GM23338 (cell line): ENCODE measurements at regions not wholly inside any gene's neighbourhood (a gene's known extent, or its start where the extent isn't known, plus 50 kb on each side); places are given as distances from the start of the nearest gene placed in this dataset.

Experiments
- ATAC-seq: fragments of 200-7000 bp; cut with Tn5 transposase; 3 replicates; pipeline ENCODE4 v1.9.1; 2020
- DNase-seq: peaks from one replicate; pipeline ENCODE4 v3.0.0-alpha.2; 2015; ENCODE audit warnings: low spot score
- H2AFZ ChIP-seq: fragments of 200-600 bp; sonication (generic); 2 replicates; pipeline ENCODE4 v1.8.0; 2016; ENCODE audit warnings: antibody characterized with exemption, mild to moderate bottlenecking, moderate library complexity
- H3F3A ChIP-seq: fragments of 200-600 bp; sonication (generic); replicated peaks from 2 replicates; pipeline ENCODE4 v1.8.0; 2017; ENCODE audit warnings: antibody characterized with exemption, mixed run types, low read depth
- H3K27ac ChIP-seq: fragments of 200-600 bp; sonication (generic); 2 replicates; pipeline ENCODE4 v1.6.1; 2016; ENCODE audit warnings: low read depth
- H3K27me3 ChIP-seq: fragments of 200-600 bp; sonication (generic); 2 replicates; pipeline ENCODE4 v1.8.0; 2016; ENCODE audit warnings: mild to moderate bottlenecking, mixed run types, moderate library complexity; ENCODE audit not compliant: insufficient read depth
- H3K36me3 ChIP-seq: fragments of 200-600 bp; sonication (generic); 2 replicates; pipeline ENCODE4 v1.8.0; 2016; ENCODE audit warnings: mild to moderate bottlenecking; ENCODE audit not compliant: insufficient read depth
- H3K4me1 ChIP-seq: fragments of 200-600 bp; sonication (generic); 2 replicates; pipeline ENCODE4 v1.8.0; 2016; ENCODE audit warnings: mild to moderate bottlenecking, moderate library complexity; ENCODE audit not compliant: insufficient read depth
- H3K4me2 ChIP-seq: fragments of 200-600 bp; sonication (generic); 2 replicates; pipeline ENCODE4 v1.7.1; 2017; ENCODE audit warnings: mixed run types
- H3K4me3 ChIP-seq: fragments of 200-600 bp; sonication (generic); 2 replicates; pipeline ENCODE4 v1.6.1; 2016; ENCODE audit warnings: mixed run types
- H3K79me2 ChIP-seq: fragments of 200-600 bp; sonication (generic); replicated peaks from 2 replicates; pipeline ENCODE4 v1.8.0; 2017; ENCODE audit warnings: mild to moderate bottlenecking; ENCODE audit not compliant: insufficient read depth
- H3K9me2 ChIP-seq: fragments of 200-600 bp; sonication (generic); 2 replicates; pipeline ENCODE4 v1.8.0; 2017; ENCODE audit not compliant: insufficient read depth
- H4K20me1 ChIP-seq: fragments of 200-600 bp; sonication (generic); replicated peaks from 2 replicates; pipeline ENCODE4 v1.8.0; 2017; ENCODE audit warnings: mild to moderate bottlenecking; ENCODE audit not compliant: insufficient read depth
- H3K27ac Mint-ChIP-seq: 2 replicates; pipeline ENCODE4 v1.8.0; 2020; ENCODE audit warnings: inconsistent platforms, mild to moderate bottlenecking, moderate library complexity, mixed read lengths
- H3K27me3 Mint-ChIP-seq: 3 replicates; pipeline ENCODE4 v1.8.0; 2022; ENCODE audit warnings: low read depth, mild to moderate bottlenecking, moderate library complexity, mixed read lengths, inconsistent platforms; ENCODE audit not compliant: insufficient read depth, poor library complexity
- H3K36me3 Mint-ChIP-seq: 3 replicates; pipeline ENCODE4 v1.8.0; 2021; ENCODE audit warnings: low read depth, mild to moderate bottlenecking, inconsistent platforms, moderate library complexity, mixed read lengths
- H3K4me1 Mint-ChIP-seq: 3 replicates; pipeline ENCODE4 v1.8.0; 2020; ENCODE audit warnings: mild to moderate bottlenecking, inconsistent platforms, mixed read lengths
- H3K4me3 Mint-ChIP-seq: 3 replicates; pipeline ENCODE4 v1.8.0; 2021; ENCODE audit warnings: moderate library complexity, mild to moderate bottlenecking, inconsistent platforms, mixed read lengths
- H3K9me3 Mint-ChIP-seq: 3 replicates; pipeline ENCODE4 v1.8.0; 2020; ENCODE audit warnings: moderate library complexity, mild to moderate bottlenecking, inconsistent platforms, mixed read lengths
- CREB1 ChIP-seq: fragments of 250-450 bp; sonication (Bioruptor Pico); IDR thresholded peaks from 2 replicates; pipeline ENCODE4 v1.5.0; 2020; ENCODE audit warnings: low read depth, mild to moderate bottlenecking, moderate library complexity
- EZH2 ChIP-seq: fragments of 200-600 bp; sonication (generic); IDR thresholded peaks from one replicate; pipeline ENCODE4 v1.8.0; 2017; ENCODE audit warnings: antibody characterized with exemption, mild to moderate bottlenecking, low read depth; ENCODE audit not compliant: unreplicated experiment
- EZH2phosphoT487 ChIP-seq: fragments of 200-600 bp; sonication (generic); IDR thresholded peaks from one replicate; pipeline ENCODE4 v1.8.1; 2018; ENCODE audit warnings: antibody characterized with exemption; ENCODE audit not compliant: unreplicated experiment
- JUNB ChIP-seq: IDR thresholded peaks from one replicate; pipeline ENCODE4 v1.6.1; 2016; ENCODE audit warnings: antibody characterized with exemption; ENCODE audit not compliant: unreplicated experiment
- NANOG ChIP-seq: IDR thresholded peaks from 2 replicates; pipeline ENCODE4 v1.6.1; 2016; ENCODE audit warnings: antibody characterized with exemption, borderline replicate concordance
- POLR2AphosphoS5 ChIP-seq: IDR thresholded peaks from 2 replicates; pipeline ENCODE4 v1.6.1; 2016; ENCODE audit warnings: antibody characterized with exemption, low read depth
- STAT1 ChIP-seq: IDR thresholded peaks from one replicate; pipeline ENCODE4 v1.6.1; 2016; ENCODE audit warnings: antibody characterized with exemption; ENCODE audit not compliant: unreplicated experiment
- ZNF114 ChIP-seq: fragments of 250-450 bp; sonication (Bioruptor Pico); IDR thresholded peaks from 2 replicates; pipeline ENCODE4 v1.5.0; 2020; ENCODE audit warnings: mild to moderate bottlenecking, moderate library complexity
- ZNF331 ChIP-seq: fragments of 250-450 bp; sonication (Bioruptor Pico); IDR thresholded peaks from 2 replicates; pipeline ENCODE4 v1.5.0; 2020; ENCODE audit warnings: low read depth, mild to moderate bottlenecking, moderate library complexity
- TF ChIP-seq, protein P1 (sequence below): fragments of 250-450 bp; sonication (Bioruptor Pico); IDR thresholded peaks from 2 replicates; pipeline ENCODE4 v1.5.0; 2020; ENCODE audit warnings: mild to moderate bottlenecking, moderate library complexity
- TF ChIP-seq, protein P2 (sequence below): IDR thresholded peaks from 2 replicates; pipeline ENCODE4 v1.6.1; 2016; ENCODE audit warnings: antibody characterized with exemption
- TF ChIP-seq, protein P3 (sequence below), 2 experiments: fragments of 200-600 bp in 1 of 2; sonication (generic) in 1 of 2; conservative IDR thresholded peaks; 2 replicates each; pipeline versions ENCODE4 v1.5.1 to v1.6.1; 2016 to 2017; ENCODE audit warnings: antibody characterized with exemption in 2 of 2, low read depth in 2 of 2, mild to moderate bottlenecking in 2 of 2, moderate library complexity in 1 of 2
- TF ChIP-seq, protein P4 (sequence below): IDR thresholded peaks from one replicate; pipeline ENCODE4 v1.6.1; 2018; ENCODE audit warnings: antibody characterized with exemption; ENCODE audit not compliant: unreplicated experiment

DNA sequence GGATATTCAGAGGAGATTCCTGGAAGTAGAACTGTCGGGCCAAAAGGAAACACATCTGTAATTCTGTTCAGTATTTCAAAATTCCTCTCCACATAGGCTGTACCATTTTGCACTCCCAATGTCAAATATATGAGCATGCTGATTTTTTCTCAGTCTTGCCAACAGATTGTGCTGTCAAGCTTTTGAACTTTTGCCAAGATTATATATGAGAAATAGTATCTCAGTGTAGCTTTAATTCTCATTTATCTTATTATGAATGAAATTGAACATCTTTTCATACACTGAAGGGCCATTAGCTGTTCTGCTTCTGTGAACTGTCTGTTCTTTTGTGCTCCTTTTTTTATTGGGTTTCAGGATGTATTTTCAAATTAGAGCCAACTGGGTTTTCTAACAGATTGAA lies 907.1 kb downstream of the MAT2B start (continued):
- TF ChIP-seq, protein P1, sequence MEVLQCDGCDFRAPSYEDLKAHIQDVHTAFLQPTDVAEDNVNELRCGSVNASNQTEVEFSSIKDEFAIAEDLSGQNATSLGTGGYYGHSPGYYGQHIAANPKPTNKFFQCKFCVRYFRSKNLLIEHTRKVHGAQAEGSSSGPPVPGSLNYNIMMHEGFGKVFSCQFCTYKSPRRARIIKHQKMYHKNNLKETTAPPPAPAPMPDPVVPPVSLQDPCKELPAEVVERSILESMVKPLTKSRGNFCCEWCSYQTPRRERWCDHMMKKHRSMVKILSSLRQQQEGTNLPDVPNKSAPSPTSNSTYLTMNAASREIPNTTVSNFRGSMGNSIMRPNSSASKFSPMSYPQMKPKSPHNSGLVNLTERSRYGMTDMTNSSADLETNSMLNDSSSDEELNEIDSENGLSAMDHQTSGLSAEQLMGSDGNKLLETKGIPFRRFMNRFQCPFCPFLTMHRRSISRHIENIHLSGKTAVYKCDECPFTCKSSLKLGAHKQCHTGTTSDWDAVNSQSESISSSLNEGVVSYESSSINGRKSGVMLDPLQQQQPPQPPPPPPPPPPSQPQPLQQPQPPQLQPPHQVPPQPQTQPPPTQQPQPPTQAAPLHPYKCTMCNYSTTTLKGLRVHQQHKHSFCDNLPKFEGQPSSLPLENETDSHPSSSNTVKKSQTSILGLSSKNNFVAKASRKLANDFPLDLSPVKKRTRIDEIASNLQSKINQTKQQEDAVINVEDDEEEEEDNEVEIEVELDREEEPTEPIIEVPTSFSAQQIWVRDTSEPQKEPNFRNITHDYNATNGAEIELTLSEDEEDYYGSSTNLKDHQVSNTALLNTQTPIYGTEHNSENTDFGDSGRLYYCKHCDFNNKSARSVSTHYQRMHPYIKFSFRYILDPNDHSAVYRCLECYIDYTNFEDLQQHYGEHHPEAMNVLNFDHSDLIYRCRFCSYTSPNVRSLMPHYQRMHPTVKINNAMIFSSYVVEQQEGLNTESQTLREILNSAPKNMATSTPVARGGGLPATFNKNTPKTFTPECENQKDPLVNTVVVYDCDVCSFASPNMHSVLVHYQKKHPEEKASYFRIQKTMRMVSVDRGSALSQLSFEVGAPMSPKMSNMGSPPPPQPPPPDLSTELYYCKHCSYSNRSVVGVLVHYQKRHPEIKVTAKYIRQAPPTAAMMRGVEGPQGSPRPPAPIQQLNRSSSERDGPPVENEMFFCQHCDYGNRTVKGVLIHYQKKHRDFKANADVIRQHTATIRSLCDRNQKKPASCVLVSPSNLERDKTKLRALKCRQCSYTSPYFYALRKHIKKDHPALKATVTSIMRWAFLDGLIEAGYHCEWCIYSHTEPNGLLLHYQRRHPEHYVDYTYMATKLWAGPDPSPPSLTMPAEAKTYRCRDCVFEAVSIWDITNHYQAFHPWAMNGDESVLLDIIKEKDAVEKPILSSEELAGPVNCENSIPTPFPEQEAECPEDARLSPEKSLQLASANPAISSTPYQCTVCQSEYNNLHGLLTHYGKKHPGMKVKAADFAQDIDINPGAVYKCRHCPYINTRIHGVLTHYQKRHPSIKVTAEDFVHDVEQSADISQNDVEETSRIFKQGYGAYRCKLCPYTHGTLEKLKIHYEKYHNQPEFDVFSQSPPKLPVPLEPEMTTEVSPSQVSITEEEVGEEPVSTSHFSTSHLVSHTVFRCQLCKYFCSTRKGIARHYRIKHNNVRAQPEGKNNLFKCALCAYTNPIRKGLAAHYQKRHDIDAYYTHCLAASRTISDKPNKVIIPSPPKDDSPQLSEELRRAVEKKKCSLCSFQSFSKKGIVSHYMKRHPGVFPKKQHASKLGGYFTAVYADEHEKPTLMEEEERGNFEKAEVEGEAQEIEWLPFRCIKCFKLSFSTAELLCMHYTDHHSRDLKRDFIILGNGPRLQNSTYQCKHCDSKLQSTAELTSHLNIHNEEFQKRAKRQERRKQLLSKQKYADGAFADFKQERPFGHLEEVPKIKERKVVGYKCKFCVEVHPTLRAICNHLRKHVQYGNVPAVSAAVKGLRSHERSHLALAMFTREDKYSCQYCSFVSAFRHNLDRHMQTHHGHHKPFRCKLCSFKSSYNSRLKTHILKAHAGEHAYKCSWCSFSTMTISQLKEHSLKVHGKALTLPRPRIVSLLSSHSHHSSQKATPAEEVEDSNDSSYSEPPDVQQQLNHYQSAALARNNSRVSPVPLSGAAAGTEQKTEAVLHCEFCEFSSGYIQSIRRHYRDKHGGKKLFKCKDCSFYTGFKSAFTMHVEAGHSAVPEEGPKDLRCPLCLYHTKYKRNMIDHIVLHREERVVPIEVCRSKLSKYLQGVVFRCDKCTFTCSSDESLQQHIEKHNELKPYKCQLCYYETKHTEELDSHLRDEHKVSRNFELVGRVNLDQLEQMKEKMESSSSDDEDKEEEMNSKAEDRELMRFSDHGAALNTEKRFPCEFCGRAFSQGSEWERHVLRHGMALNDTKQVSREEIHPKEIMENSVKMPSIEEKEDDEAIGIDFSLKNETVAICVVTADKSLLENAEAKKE, result no peak
- TF ChIP-seq EZH2, result no peak
- TF ChIP-seq, protein P2, sequence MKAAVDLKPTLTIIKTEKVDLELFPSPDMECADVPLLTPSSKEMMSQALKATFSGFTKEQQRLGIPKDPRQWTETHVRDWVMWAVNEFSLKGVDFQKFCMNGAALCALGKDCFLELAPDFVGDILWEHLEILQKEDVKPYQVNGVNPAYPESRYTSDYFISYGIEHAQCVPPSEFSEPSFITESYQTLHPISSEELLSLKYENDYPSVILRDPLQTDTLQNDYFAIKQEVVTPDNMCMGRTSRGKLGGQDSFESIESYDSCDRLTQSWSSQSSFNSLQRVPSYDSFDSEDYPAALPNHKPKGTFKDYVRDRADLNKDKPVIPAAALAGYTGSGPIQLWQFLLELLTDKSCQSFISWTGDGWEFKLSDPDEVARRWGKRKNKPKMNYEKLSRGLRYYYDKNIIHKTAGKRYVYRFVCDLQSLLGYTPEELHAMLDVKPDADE, result no peak

DNA sequence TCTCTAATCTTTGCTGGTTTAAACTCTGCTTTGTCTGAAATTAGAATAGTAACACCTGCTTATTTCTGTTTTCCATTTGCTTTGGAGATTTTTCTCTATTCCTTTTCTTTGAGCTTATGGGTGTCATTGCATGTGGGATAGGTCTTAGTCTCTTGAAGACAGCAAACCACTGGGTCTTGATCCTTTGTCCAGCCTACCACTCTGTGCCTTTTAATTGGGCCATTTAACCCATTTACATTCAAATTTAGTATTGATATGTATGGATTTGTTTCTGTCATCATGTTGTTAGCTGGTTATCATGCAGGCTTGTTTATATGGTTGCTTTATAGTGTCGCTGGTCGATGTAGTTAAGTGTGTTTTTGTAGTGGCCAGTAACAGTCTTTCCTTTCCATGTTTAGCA lies 914.7 kb downstream of the MAT2B start:
- H3F3A ChIP-seq, result no peaks in the 10 kb centered on the region
- H3K4me2 ChIP-seq, result no peak overlapping the region
- no peaks in the 10 kb centered on the region for H3K27me3 ChIP-seq
- no peak overlapping the region for H2AFZ ChIP-seq
- H3K36me3 ChIP-seq, result peaks cover 11% of the 10 kb centered on the region
- no peaks in the 10 kb centered on the region for H3K79me2 ChIP-seq
- H3K36me3 Mint-ChIP-seq, result peaks cover 16% of the 10 kb centered on the region; the same call in 2 of the 3 replicates
- H3K9me3 Mint-ChIP-seq, result peaks cover 35% of the 10 kb centered on the region
- no peak overlapping the region for H3K27ac Mint-ChIP-seq
- ATAC-seq (no peak), DNase-seq (no peak)
- H3K27me3 Mint-ChIP-seq, result peaks cover 2% of the 10 kb centered on the region
- H4K20me1 ChIP-seq, result no peaks in the 10 kb centered on the region
- H3K27ac ChIP-seq, result no peak overlapping the region
- H3K4me3 ChIP-seq, result no peak overlapping the region
- 0 out of 2 replicates have a peak, but pooled peaks cover 5% of the 10 kb centered on the region for H3K9me2 ChIP-seq
- H3K4me1 ChIP-seq, result no peaks in the 10 kb centered on the region
- H3K4me3 Mint-ChIP-seq, result no peak overlapping the region
- no peaks in the 10 kb centered on the region for H3K4me1 Mint-ChIP-seq
- TF ChIP-seq EZH2, result no peak
- no peak for TF ChIP-seq ZNF331 (CRISPR knock-in tag)
- TF ChIP-seq, protein P3, sequence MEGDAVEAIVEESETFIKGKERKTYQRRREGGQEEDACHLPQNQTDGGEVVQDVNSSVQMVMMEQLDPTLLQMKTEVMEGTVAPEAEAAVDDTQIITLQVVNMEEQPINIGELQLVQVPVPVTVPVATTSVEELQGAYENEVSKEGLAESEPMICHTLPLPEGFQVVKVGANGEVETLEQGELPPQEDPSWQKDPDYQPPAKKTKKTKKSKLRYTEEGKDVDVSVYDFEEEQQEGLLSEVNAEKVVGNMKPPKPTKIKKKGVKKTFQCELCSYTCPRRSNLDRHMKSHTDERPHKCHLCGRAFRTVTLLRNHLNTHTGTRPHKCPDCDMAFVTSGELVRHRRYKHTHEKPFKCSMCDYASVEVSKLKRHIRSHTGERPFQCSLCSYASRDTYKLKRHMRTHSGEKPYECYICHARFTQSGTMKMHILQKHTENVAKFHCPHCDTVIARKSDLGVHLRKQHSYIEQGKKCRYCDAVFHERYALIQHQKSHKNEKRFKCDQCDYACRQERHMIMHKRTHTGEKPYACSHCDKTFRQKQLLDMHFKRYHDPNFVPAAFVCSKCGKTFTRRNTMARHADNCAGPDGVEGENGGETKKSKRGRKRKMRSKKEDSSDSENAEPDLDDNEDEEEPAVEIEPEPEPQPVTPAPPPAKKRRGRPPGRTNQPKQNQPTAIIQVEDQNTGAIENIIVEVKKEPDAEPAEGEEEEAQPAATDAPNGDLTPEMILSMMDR (conservative IDR thresholded peaks at IDR 0.05; ENCODE audit: low read depth in 2 of 2), result no peak
- no peak for TF ChIP-seq STAT1
- TF ChIP-seq, protein P4, sequence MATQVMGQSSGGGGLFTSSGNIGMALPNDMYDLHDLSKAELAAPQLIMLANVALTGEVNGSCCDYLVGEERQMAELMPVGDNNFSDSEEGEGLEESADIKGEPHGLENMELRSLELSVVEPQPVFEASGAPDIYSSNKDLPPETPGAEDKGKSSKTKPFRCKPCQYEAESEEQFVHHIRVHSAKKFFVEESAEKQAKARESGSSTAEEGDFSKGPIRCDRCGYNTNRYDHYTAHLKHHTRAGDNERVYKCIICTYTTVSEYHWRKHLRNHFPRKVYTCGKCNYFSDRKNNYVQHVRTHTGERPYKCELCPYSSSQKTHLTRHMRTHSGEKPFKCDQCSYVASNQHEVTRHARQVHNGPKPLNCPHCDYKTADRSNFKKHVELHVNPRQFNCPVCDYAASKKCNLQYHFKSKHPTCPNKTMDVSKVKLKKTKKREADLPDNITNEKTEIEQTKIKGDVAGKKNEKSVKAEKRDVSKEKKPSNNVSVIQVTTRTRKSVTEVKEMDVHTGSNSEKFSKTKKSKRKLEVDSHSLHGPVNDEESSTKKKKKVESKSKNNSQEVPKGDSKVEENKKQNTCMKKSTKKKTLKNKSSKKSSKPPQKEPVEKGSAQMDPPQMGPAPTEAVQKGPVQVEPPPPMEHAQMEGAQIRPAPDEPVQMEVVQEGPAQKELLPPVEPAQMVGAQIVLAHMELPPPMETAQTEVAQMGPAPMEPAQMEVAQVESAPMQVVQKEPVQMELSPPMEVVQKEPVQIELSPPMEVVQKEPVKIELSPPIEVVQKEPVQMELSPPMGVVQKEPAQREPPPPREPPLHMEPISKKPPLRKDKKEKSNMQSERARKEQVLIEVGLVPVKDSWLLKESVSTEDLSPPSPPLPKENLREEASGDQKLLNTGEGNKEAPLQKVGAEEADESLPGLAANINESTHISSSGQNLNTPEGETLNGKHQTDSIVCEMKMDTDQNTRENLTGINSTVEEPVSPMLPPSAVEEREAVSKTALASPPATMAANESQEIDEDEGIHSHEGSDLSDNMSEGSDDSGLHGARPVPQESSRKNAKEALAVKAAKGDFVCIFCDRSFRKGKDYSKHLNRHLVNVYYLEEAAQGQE, result no peak
- TF ChIP-seq JUNB, result no peak
- TF ChIP-seq EZH2phosphoT487, result no peak
- no peak for TF ChIP-seq NANOG
- TF ChIP-seq POLR2AphosphoS5, result no peak
- TF ChIP-seq ZNF114, result no peak
- TF ChIP-seq CREB1 (CRISPR knock-in tag), result no peak
